ENCODE measurements at regions not wholly inside any gene's neighbourhood (a gene's known extent, or its start where the extent isn't known, plus 50 kb on each side); places are given as distances from the start of the nearest gene placed in this dataset.

- TF ChIP-seq CTCF (IDR thresholded peaks at IDR 0.05): no peak
- no peak for TF ChIP-seq POLR2A (IDR thresholded peaks at IDR 0.05)
Observed at GRCh38 chr3:107218864-107219269, 158.4 kb upstream of the CCDC54 start.

Data from body of pancreas (tissue), 4 donors.